HG03280 (cell line): ENCODE measurements at regions not wholly inside any gene's neighbourhood (a gene's known extent, or its start where the extent isn't known, plus 50 kb on each side); places are given as distances from the start of the nearest gene placed in this dataset.
"Not testable (repeated sequence)": the region's sequence is repeated elsewhere in the genome, so short reads cannot be mapped to it uniquely, and the experiment has no call there.

ENCODE experiments used
- ATAC-seq: cut with Tn5 transposase; IDR thresholded peaks from one replicate; pipeline ENCODE4 v1.9.1; 2021; ENCODE audit warnings: mild to moderate bottlenecking, moderate library complexity; ENCODE audit not compliant: unreplicated experiment

GRCh38 chr6:152811785-152812184 is 61.2 kb downstream of the VIP start:
- ATAC-seq = no peak

GRCh38 chr6:152815230-152815872 is 64.8 kb downstream of the VIP start:
- ATAC-seq = no peak

GRCh38 chr6:152816055-152816454 is 65.5 kb downstream of the VIP start:
- ATAC-seq = no peak

- ATAC-seq = no peak
These were observed 70.9 kb downstream of the VIP start for GRCh38 chr6:152821525-152821924.

GRCh38 chr6:152824666-152825065 is 74.1 kb downstream of the VIP start:
- ATAC-seq = no peak

GRCh38 chr6:152828431-152828830 is 77.8 kb downstream of the VIP start:
- ATAC-seq = no peak

GRCh38 chr6:152834366-152834765 is 83.8 kb downstream of the VIP start:
- ATAC-seq = not testable (repeated sequence)

- no peak for ATAC-seq
These were observed 85.9 kb downstream of the VIP start for GRCh38 chr6:152836523-152836922.

GRCh38 chr6:152845421-152845820 is 94.8 kb downstream of the VIP start:
- ATAC-seq = no peak

GRCh38 chr6:152846825-152847224 is 96.2 kb downstream of the VIP start:
- no peak for ATAC-seq

- no peak for ATAC-seq
These were observed 98.3 kb downstream of the VIP start for GRCh38 chr6:152848919-152849318.

GRCh38 chr6:152854086-152854795 is 103.6 kb downstream of the VIP start:
- no peak for ATAC-seq

- no peak for ATAC-seq
These were observed 107.5 kb downstream of the VIP start for GRCh38 chr6:152858141-152858540.

GRCh38 chr6:152859225-152859624 is 108.6 kb downstream of the VIP start:
- ATAC-seq = no peak

GRCh38 chr6:152863618-152864326 is 113.2 kb downstream of the VIP start:
- peak; percentile 96 for ATAC-seq

- no peak for ATAC-seq
These were observed 108.6 kb downstream of the FBXO5 start for GRCh38 chr6:152874267-152874666.

GRCh38 chr6:152874846-152875568 is 107.8 kb downstream of the FBXO5 start:
- ATAC-seq = no peak

GRCh38 chr6:152879681-152880080 is 103.2 kb downstream of the FBXO5 start:
- no peak for ATAC-seq

GRCh38 chr6:152893187-152893586 is 89.7 kb downstream of the FBXO5 start:
- no peak for ATAC-seq

GRCh38 chr6:152896923-152897322 is 85.9 kb downstream of the FBXO5 start:
- ATAC-seq = no peak

- peak; percentile 95 for ATAC-seq
These were observed 84.9 kb downstream of the FBXO5 start for GRCh38 chr6:152897807-152898399.
